ENCODE measurements at regions not wholly inside any gene's neighbourhood (a gene's known extent, or its start where the extent isn't known, plus 50 kb on each side); places are given as distances from the start of the nearest gene placed in this dataset.

DNA sequence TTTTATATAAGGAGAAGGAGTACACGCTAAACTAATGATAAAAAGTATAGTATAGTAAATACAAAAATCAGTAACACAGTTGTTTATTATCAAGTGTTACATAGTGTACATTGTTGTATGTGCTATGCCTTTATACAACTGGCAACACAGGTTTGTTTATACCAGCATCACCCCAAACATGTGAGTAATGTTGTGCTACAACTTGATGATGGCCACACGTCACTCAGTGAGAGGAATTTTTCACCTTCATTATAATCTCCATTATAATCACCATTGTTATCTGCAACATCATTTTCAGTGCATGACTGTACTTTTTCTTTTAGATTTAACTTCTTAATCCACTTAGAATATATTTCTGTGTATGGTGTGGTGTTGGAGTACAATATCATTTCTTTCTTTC lies 204.0 kb upstream of the CTNNB1 start:
- TF ChIP-seq, protein P1, sequence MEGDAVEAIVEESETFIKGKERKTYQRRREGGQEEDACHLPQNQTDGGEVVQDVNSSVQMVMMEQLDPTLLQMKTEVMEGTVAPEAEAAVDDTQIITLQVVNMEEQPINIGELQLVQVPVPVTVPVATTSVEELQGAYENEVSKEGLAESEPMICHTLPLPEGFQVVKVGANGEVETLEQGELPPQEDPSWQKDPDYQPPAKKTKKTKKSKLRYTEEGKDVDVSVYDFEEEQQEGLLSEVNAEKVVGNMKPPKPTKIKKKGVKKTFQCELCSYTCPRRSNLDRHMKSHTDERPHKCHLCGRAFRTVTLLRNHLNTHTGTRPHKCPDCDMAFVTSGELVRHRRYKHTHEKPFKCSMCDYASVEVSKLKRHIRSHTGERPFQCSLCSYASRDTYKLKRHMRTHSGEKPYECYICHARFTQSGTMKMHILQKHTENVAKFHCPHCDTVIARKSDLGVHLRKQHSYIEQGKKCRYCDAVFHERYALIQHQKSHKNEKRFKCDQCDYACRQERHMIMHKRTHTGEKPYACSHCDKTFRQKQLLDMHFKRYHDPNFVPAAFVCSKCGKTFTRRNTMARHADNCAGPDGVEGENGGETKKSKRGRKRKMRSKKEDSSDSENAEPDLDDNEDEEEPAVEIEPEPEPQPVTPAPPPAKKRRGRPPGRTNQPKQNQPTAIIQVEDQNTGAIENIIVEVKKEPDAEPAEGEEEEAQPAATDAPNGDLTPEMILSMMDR (optimal IDR thresholded peaks at IDR 0.05 in 1 of 3, IDR thresholded peaks at IDR 0.05 in 1 of 3, conservative IDR thresholded peaks at IDR 0.05 in 1 of 3; ENCODE audit: extremely low read depth in 1 of 3, insufficient read depth in 2 of 3, low read length in 3 of 3) = no peak
- no peak for TF ChIP-seq EZH2 (IDR thresholded peaks at IDR 0.05; ENCODE audit: low read length)

Measured in keratinocyte (primary cell).